ENCODE measurements at regions not wholly inside any gene's neighbourhood (a gene's known extent, or its start where the extent isn't known, plus 50 kb on each side); places are given as distances from the start of the nearest gene placed in this dataset.

GRCh38 chr16:65789161-65789945, 577.1 kb upstream of the CDH5 start:
- Histone ChIP-seq H3F3A (ENCODE audit: control insufficient read depth, insufficient read depth) (no peaks in the 10 kb centered on the region), H3K4me3 (ENCODE audit: low read length) (no peak overlapping the region), H3K27me3 (ENCODE audit: control insufficient read depth, low read length) (no peaks in the 10 kb centered on the region), H3K4me1 (ENCODE audit: control insufficient read depth, low read length) (no peaks in the 10 kb centered on the region), H3K4me2 (ENCODE audit: low read length) (no peak overlapping the region), H3K36me3 (ENCODE audit: control insufficient read depth, low read length) (no peaks in the 10 kb centered on the region), H3K9me3 (ENCODE audit: control insufficient read depth, insufficient read depth, low read length) (no peaks in the 10 kb centered on the region), H4K20me1 (ENCODE audit: control insufficient read depth, insufficient read depth, low read depth, low read length) (no peaks in the 10 kb centered on the region), H3K27ac (ENCODE audit: low read depth, low read length) (no peak overlapping the region), H3K9me2 (replicated peaks; ENCODE audit: control insufficient read depth, low read length) (no peaks in the 10 kb centered on the region), H3K79me2 (ENCODE audit: control insufficient read depth, low read length) (no peaks in the 10 kb centered on the region)
- TF ChIP-seq CTCF (IDR thresholded peaks at IDR 0.05; ENCODE audit: low read depth, low read length, poor library complexity, severe bottlenecking), result no peak
- no peak for TF ChIP-seq EZH2phosphoT487 (IDR thresholded peaks at IDR 0.05; ENCODE audit: borderline replicate concordance, low read length)

- no peak overlapping the region for H3K4me2 ChIP-seq (ENCODE audit: low read length)
- H3K4me3 ChIP-seq (ENCODE audit: low read length), result no peak overlapping the region
- H3F3A ChIP-seq (ENCODE audit: control insufficient read depth, insufficient read depth), result no peaks in the 10 kb centered on the region
- no peaks in the 10 kb centered on the region for H4K20me1 ChIP-seq (ENCODE audit: control insufficient read depth, insufficient read depth, low read depth, low read length)
- no peaks in the 10 kb centered on the region for H3K9me2 ChIP-seq (replicated peaks; ENCODE audit: control insufficient read depth, low read length)
- no peaks in the 10 kb centered on the region for H3K79me2 ChIP-seq (ENCODE audit: control insufficient read depth, low read length)
- H3K9me3 ChIP-seq (ENCODE audit: control insufficient read depth, insufficient read depth, low read length), result no peaks in the 10 kb centered on the region
- no peaks in the 10 kb centered on the region for H3K27me3 ChIP-seq (ENCODE audit: control insufficient read depth, low read length)
- H3K27ac ChIP-seq (ENCODE audit: low read depth, low read length), result no peak overlapping the region
- no peaks in the 10 kb centered on the region for H3K4me1 ChIP-seq (ENCODE audit: control insufficient read depth, low read length)
- TF ChIP-seq EZH2phosphoT487 (IDR thresholded peaks at IDR 0.05; ENCODE audit: borderline replicate concordance, low read length) (no peak), CTCF (IDR thresholded peaks at IDR 0.05; ENCODE audit: low read depth, low read length, poor library complexity, severe bottlenecking) (no peak)
- no peaks in the 10 kb centered on the region for H3K36me3 ChIP-seq (ENCODE audit: control insufficient read depth, low read length)
Observed at GRCh38 chr16:65788434-65789140, 577.9 kb upstream of the CDH5 start.

GRCh38 chr16:65787921-65788320, 578.6 kb upstream of the CDH5 start:
- no peak overlapping the region for H3K4me2 ChIP-seq (ENCODE audit: low read length)
- H3K27ac ChIP-seq (ENCODE audit: low read depth, low read length), result no peak overlapping the region
- no peaks in the 10 kb centered on the region for H3K9me2 ChIP-seq (replicated peaks; ENCODE audit: control insufficient read depth, low read length)
- no peaks in the 10 kb centered on the region for H3K36me3 ChIP-seq (ENCODE audit: control insufficient read depth, low read length)
- H3K4me3 ChIP-seq (ENCODE audit: low read length), result no peak overlapping the region
- no peaks in the 10 kb centered on the region for H3K4me1 ChIP-seq (ENCODE audit: control insufficient read depth, low read length)
- no peaks in the 10 kb centered on the region for H3K27me3 ChIP-seq (ENCODE audit: control insufficient read depth, low read length)
- H4K20me1 ChIP-seq (ENCODE audit: control insufficient read depth, insufficient read depth, low read depth, low read length), result no peaks in the 10 kb centered on the region
- no peaks in the 10 kb centered on the region for H3K79me2 ChIP-seq (ENCODE audit: control insufficient read depth, low read length)
- TF ChIP-seq CTCF (IDR thresholded peaks at IDR 0.05; ENCODE audit: low read depth, low read length, poor library complexity, severe bottlenecking) (no peak), EZH2phosphoT487 (IDR thresholded peaks at IDR 0.05; ENCODE audit: borderline replicate concordance, low read length) (no peak)
- no peaks in the 10 kb centered on the region for H3F3A ChIP-seq (ENCODE audit: control insufficient read depth, insufficient read depth)
- H3K9me3 ChIP-seq (ENCODE audit: control insufficient read depth, insufficient read depth, low read length), result no peaks in the 10 kb centered on the region

Measured in DOHH2 (cell line).